ENCODE measurements at regions not wholly inside any gene's neighbourhood (a gene's known extent, or its start where the extent isn't known, plus 50 kb on each side); places are given as distances from the start of the nearest gene placed in this dataset.

DNA sequence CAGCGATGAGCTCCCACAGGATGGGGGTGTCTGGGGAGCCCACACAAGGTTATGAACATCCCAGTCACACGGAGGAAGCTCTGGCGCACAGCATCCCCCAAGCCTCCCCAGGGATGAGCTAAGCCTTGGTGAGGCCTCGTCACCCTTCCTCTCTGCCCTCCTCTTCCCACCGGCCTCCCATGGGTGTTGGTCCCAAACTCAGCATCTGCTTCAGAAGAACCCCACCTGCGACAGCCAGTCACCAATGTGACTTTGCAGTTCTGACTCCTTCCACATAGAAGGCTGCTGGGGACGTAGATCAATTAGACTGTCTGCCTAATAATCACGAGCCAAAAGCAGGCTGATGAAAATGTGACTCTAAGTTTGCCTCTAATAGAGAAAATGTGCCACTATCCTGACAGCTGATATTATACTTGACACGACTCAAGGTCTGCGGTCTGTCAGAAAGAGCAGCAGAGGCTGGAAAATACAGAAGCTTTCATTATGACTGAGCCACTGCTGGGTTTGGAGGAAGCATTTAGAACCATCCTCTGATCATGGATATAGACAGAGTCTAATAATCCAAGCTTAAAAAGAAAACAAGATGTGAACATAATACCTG, 116.0 kb upstream of the PFKP start:
- WGBS = 79% methylated on average over 10 of the region's 10 CpGs
- H3K36me3 ChIP-seq = no peaks in the 10 kb centered on the region
- no peaks in the 10 kb centered on the region for H3K4me1 ChIP-seq
- peaks cover 4% of the 10 kb centered on the region for H3K27me3 ChIP-seq
- DNase-seq (ENCODE audit: low spot score in 2 of 2) = no peak
- H3K9me3 ChIP-seq = no peaks in the 10 kb centered on the region
- H3K27ac ChIP-seq = no peak overlapping the region
- no peak overlapping the region for H3K4me3 ChIP-seq
- TF ChIP-seq, protein P1, sequence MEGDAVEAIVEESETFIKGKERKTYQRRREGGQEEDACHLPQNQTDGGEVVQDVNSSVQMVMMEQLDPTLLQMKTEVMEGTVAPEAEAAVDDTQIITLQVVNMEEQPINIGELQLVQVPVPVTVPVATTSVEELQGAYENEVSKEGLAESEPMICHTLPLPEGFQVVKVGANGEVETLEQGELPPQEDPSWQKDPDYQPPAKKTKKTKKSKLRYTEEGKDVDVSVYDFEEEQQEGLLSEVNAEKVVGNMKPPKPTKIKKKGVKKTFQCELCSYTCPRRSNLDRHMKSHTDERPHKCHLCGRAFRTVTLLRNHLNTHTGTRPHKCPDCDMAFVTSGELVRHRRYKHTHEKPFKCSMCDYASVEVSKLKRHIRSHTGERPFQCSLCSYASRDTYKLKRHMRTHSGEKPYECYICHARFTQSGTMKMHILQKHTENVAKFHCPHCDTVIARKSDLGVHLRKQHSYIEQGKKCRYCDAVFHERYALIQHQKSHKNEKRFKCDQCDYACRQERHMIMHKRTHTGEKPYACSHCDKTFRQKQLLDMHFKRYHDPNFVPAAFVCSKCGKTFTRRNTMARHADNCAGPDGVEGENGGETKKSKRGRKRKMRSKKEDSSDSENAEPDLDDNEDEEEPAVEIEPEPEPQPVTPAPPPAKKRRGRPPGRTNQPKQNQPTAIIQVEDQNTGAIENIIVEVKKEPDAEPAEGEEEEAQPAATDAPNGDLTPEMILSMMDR (IDR thresholded peaks at IDR 0.05) = no peak
- TF ChIP-seq POLR2A (IDR thresholded peaks at IDR 0.05) (no peak), POLR2AphosphoS5 (IDR thresholded peaks at IDR 0.05) (no peak), EP300 (IDR thresholded peaks at IDR 0.05) (no peak)

DNA sequence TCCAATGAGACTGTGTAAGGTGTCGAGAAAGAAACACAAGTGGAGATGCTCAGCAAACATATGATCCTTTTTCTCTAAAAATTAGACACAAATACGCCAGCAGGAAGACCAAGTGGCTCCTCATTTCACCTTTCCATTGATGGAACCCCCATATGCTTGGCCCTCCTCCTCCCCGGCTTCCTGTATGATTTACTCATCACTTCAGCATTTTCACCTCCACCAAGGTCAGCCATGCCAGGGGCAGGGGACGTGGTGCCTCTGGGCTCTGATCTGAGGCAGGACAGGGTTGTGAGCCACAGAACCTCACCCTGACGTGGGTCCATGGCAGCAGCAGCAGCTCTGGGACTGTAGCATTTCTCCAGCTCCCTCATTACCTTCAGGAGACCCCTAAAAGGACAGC, 116.8 kb upstream of the PFKP start:
- DNase-seq (ENCODE audit: low spot score in 2 of 2) = no peak
- H3K4me3 ChIP-seq = no peak overlapping the region
- 67% methylated on average over 5 of the region's 5 CpGs for WGBS

DNA sequence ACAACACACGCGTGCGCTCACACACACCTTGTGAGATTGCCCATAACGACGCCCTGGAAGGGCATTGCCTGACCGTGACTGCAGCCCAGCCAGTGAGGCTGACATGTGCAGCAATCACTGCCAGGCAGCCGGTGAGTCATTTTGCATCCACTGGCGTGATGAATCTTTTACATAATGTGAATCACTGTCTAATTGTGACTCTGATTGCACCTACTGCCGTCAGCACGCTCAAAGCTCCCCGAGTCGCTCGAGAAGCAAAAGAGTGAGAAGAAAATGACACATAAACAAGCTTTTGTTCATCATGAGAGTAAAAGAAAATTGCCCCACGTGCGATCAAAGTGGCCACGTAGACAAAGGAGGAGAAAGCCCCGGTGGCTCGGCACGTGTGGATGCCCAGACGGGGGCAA, 117.4 kb upstream of the PFKP start:
- Histone ChIP-seq H3K4me1 (no peaks in the 10 kb centered on the region), H3K36me3 (no peaks in the 10 kb centered on the region), H3K27me3 (peaks cover 7% of the 10 kb centered on the region), H3K9me3 (no peaks in the 10 kb centered on the region), H3K4me3 (no peak overlapping the region), H3K27ac (no peak overlapping the region)
- DNase-seq (ENCODE audit: low spot score in 2 of 2) = no peak
- TF ChIP-seq EP300 (IDR thresholded peaks at IDR 0.05) (no peak), POLR2A (IDR thresholded peaks at IDR 0.05) (no peak), POLR2AphosphoS5 (IDR thresholded peaks at IDR 0.05) (no peak)
- TF ChIP-seq, protein P1 (IDR thresholded peaks at IDR 0.05) = no peak
- WGBS = 81% methylated on average over 20 of the region's 20 CpGs

More for the DNA sequence above, 116.8 kb upstream of the PFKP start:
- Histone ChIP-seq H3K36me3 (no peaks in the 10 kb centered on the region), H3K9me3 (no peaks in the 10 kb centered on the region), H3K4me1 (no peaks in the 10 kb centered on the region), H3K27me3 (peaks cover 4% of the 10 kb centered on the region), H3K27ac (no peak overlapping the region)
- no peak for TF ChIP-seq POLR2AphosphoS5 (IDR thresholded peaks at IDR 0.05)

DNA sequence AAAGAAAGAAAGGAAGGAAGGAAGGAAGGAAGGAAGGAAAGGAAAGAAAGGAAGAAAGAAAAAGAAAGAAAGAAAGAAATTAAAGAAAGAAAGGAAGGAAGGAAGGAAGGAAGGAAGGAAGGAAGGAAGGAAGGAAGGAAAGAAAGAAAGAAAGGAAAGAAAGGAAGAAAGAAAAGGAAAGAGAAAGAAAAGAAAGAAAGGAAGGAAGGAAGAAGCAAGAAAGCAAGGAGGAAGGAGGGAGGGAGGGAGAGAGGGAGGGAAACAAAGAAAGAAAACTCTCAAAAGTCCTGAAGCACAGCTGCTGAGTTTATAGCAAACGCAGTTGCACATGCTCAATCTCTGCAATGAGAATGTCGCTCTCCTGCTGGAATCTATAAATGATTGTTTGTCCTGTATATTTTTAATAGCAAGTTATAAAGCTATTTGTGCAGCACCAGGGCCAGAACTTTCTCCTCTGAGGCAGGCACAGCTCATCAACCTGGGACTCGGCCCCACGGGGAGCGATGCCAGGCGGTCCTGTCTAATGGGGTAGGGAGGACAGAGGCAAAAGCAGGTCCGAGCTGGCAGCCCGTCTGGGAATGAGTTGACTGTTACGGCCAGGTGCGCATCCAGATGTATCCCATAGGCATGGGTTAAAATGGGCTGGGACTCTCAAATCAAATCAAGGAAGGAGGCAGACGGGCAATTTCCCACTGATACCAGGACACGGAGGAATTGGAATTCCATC, 118.0 kb upstream of the PFKP start:
- TF ChIP-seq EP300 (IDR thresholded peaks at IDR 0.05) = no peak
- TF ChIP-seq, protein P1 (IDR thresholded peaks at IDR 0.05) = no peak
- no peak for TF ChIP-seq POLR2A (IDR thresholded peaks at IDR 0.05)
- TF ChIP-seq POLR2AphosphoS5 (IDR thresholded peaks at IDR 0.05) = no peak
- DNase-seq (ENCODE audit: low spot score in 2 of 2) = no peak
- peaks cover 7% of the 10 kb centered on the region for H3K27me3 ChIP-seq
- H3K27ac ChIP-seq = no peak overlapping the region
- H3K36me3 ChIP-seq = no peaks in the 10 kb centered on the region
- no peaks in the 10 kb centered on the region for H3K9me3 ChIP-seq
- WGBS = 70% methylated on average over 11 of the region's 12 CpGs
- no peak overlapping the region for H3K4me3 ChIP-seq
- no peaks in the 10 kb centered on the region for H3K4me1 ChIP-seq

DNA sequence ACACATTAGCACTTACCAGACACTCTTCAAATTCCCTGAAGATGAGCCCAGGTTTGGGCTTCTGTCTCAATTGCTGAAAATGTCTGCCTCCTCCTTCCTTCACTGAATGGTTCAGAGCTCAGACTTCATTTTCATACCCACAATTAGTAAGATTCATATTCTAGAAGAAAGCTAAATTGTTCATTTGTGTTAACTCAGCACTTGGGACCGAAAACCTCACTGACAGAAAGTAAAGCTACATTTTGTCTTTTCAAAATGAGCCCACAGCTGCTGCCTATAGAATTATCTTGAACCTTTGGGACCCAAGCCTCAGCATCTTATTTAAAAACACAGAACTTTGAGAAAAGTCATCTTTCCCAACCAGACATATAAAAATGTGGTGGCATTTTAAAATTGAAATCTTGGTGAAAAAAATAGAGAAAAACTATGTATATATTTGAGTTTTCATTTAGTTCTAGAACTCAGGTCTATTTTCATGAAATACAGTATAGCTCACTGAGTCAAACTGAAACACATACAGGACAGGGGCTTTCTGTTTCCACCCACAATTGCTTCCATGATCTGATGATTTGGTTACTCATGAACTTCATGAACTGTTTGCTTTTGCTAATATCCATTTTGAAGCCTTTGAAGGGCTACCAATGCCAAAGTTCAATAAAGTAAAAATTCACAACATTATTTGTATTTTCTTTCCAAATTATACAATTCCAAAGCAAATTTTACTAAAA, 119.1 kb upstream of the PFKP start:
- no peak for TF ChIP-seq POLR2AphosphoS5 (IDR thresholded peaks at IDR 0.05)
- TF ChIP-seq POLR2A (IDR thresholded peaks at IDR 0.05) = no peak
- no peak for TF ChIP-seq EP300 (IDR thresholded peaks at IDR 0.05)
- TF ChIP-seq, protein P1 (IDR thresholded peaks at IDR 0.05) = no peak
- 86% methylated on average over 1 of the region's 1 CpG for WGBS
- Histone ChIP-seq H3K36me3 (no peaks in the 10 kb centered on the region), H3K4me3 (no peak overlapping the region), H3K9me3 (no peaks in the 10 kb centered on the region), H3K4me1 (no peaks in the 10 kb centered on the region), H3K27ac (no peak overlapping the region), H3K27me3 (peaks cover 7% of the 10 kb centered on the region)
- no peak for DNase-seq (ENCODE audit: low spot score in 2 of 2)

Measured in suprapubic skin (tissue), 4 donors.